Daoy (cell line): ENCODE measurements at regions not wholly inside any gene's neighbourhood (a gene's known extent, or its start where the extent isn't known, plus 50 kb on each side); places are given as distances from the start of the nearest gene placed in this dataset.
A peak's percentile ranks its signal among the peaks of the same experiment; 100 is the strongest.
"Not testable (repeated sequence)": the region's sequence is repeated elsewhere in the genome, so short reads cannot be mapped to it uniquely, and the experiment has no call there.

Experiments
- DNase-seq: peaks from one replicate; pipeline ENCODE4 v3.0.0-alpha.2; 2015; ENCODE audit warnings: low read depth

GRCh38 chr9:61953108-61953507 lies 763.3 kb downstream of the SPATA31A7 start:
- DNase-seq, result not testable (repeated sequence)

- not testable (repeated sequence) for DNase-seq
These were observed 781.8 kb downstream of the SPATA31A7 start for GRCh38 chr9:61971635-61972034.

- DNase-seq, result not testable (repeated sequence)
These were observed 784.7 kb downstream of the SPATA31A7 start for GRCh38 chr9:61974501-61974900.

GRCh38 chr9:61976318-61976717 lies 786.5 kb downstream of the SPATA31A7 start:
- not testable (repeated sequence) for DNase-seq

- DNase-seq, result not testable (repeated sequence)
These were observed 792.9 kb downstream of the SPATA31A7 start for GRCh38 chr9:61982727-61983126.

- not testable (repeated sequence) for DNase-seq
These were observed 793.6 kb downstream of the SPATA31A7 start for GRCh38 chr9:61983441-61983840.

GRCh38 chr9:61983954-61984353 lies 794.1 kb downstream of the SPATA31A7 start:
- DNase-seq, result not testable (repeated sequence)

- not testable (repeated sequence) for DNase-seq
These were observed 794.7 kb downstream of the SPATA31A7 start for GRCh38 chr9:61984513-61984912.

- DNase-seq, result not testable (repeated sequence)
These were observed 802.3 kb downstream of the SPATA31A7 start for GRCh38 chr9:61992110-61992509.

GRCh38 chr9:62032441-62032840 lies 842.6 kb downstream of the SPATA31A7 start:
- DNase-seq, result not testable (repeated sequence)

GRCh38 chr9:62038260-62038659 lies 848.4 kb downstream of the SPATA31A7 start:
- DNase-seq, result not testable (repeated sequence)

GRCh38 chr9:62058155-62058554 lies 868.3 kb downstream of the SPATA31A7 start:
- peak; percentile 4 for DNase-seq

GRCh38 chr9:62071043-62071442 lies 881.2 kb downstream of the SPATA31A7 start:
- DNase-seq, result not testable (repeated sequence)

GRCh38 chr9:62073401-62073800 lies 883.6 kb downstream of the SPATA31A7 start:
- DNase-seq, result not testable (repeated sequence)

GRCh38 chr9:62084245-62084644 lies 894.4 kb downstream of the SPATA31A7 start:
- not testable (repeated sequence) for DNase-seq

- not testable (repeated sequence) for DNase-seq
These were observed 906.0 kb downstream of the SPATA31A7 start for GRCh38 chr9:62095714-62096345.

GRCh38 chr9:62110486-62110885 lies 920.6 kb downstream of the SPATA31A7 start:
- not testable (repeated sequence) for DNase-seq

GRCh38 chr9:62116951-62117640 lies 927.3 kb downstream of the SPATA31A7 start:
- not testable (repeated sequence) for DNase-seq

- DNase-seq, result not testable (repeated sequence)
These were observed 929.8 kb downstream of the SPATA31A7 start for GRCh38 chr9:62119656-62120055.

GRCh38 chr9:62125631-62126611 lies 936.1 kb downstream of the SPATA31A7 start:
- DNase-seq, result not testable (repeated sequence)

- not testable (repeated sequence) for DNase-seq
These were observed 945.2 kb downstream of the SPATA31A7 start for GRCh38 chr9:62135022-62135421.

GRCh38 chr9:62145648-62146047 lies 955.8 kb downstream of the SPATA31A7 start:
- not testable (repeated sequence) for DNase-seq
